ENCODE measurements at regions not wholly inside any gene's neighbourhood (a gene's known extent, or its start where the extent isn't known, plus 50 kb on each side); places are given as distances from the start of the nearest gene placed in this dataset.

DNA sequence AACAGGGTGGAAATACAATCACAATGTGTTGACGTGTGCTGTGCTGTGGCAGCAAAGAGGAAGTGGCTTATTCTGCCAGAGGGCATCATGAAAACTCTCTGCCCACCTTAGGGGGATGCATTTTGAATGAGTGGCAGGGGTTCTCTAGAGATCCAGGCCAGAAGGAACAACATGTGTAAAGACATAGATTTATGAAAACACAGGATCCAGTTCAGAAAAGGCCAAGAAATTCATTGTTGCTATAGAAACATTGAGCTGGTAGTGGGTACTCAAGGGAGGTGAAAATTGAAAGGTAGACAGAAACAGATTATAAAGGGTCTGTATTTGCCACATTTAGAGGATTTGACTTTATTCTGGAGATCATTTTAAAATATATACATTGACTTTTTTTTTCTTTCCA lies 417.7 kb downstream of the ENC1 start:
- no peak for FAIRE-seq
- peaks cover 9 to 11% of the 10 kb centered on the region in 2 experiments for H3K27me3 ChIP-seq (ENCODE audit: control insufficient read depth in 2 of 2, insufficient read depth in 2 of 2, low read length in 2 of 2)
- DNase-seq (ENCODE audit: low read depth, low spot score) = no peak
- dilution Hi-C loops (cut with MboI; ENCODE audit: extremely low pct_ligation_motif_present, low sequenced_read_pairs) = no loop called here
- ChIA-PET CTCF (interaction anchor here (1.1 kb wide), 1 partner anchor 20 kb away, joined by 3 read pairs; no protein-coding TSS in a partner anchor), POLR2A (no interaction called here)
- intact Hi-C loops (cut with micrococcal nuclease) = no loop called here
- TF ChIP-seq JUN (IDR thresholded peaks at IDR 0.05; ENCODE audit: borderline replicate concordance, insufficient read depth, insufficient read length, low read depth) = no peak
- no peak for TF ChIP-seq EZH2 (IDR thresholded peaks at IDR 0.05; ENCODE audit: borderline replicate concordance, low read depth, low read length, severe bottlenecking)
- no peak for TF ChIP-seq FOS (IDR thresholded peaks at IDR 0.05; ENCODE audit: borderline replicate concordance, insufficient read depth, low read length)
- no peak for TF ChIP-seq POLR2AphosphoS5 (IDR thresholded peaks at IDR 0.05; ENCODE audit: insufficient read depth, low read depth, low read length)
- TF ChIP-seq POLR2A (IDR thresholded peaks at IDR 0.05; ENCODE audit: low read depth, low read length) = no peak
- TF ChIP-seq, protein P1, sequence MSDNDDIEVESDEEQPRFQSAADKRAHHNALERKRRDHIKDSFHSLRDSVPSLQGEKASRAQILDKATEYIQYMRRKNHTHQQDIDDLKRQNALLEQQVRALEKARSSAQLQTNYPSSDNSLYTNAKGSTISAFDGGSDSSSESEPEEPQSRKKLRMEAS (IDR thresholded peaks at IDR 0.05; ENCODE audit: insufficient read depth, insufficient read length) = no peak
- TF ChIP-seq GATA2 (IDR thresholded peaks at IDR 0.05; ENCODE audit: insufficient read depth, insufficient read length, low read depth, low read length) = no peak
- TF ChIP-seq, protein P2, sequence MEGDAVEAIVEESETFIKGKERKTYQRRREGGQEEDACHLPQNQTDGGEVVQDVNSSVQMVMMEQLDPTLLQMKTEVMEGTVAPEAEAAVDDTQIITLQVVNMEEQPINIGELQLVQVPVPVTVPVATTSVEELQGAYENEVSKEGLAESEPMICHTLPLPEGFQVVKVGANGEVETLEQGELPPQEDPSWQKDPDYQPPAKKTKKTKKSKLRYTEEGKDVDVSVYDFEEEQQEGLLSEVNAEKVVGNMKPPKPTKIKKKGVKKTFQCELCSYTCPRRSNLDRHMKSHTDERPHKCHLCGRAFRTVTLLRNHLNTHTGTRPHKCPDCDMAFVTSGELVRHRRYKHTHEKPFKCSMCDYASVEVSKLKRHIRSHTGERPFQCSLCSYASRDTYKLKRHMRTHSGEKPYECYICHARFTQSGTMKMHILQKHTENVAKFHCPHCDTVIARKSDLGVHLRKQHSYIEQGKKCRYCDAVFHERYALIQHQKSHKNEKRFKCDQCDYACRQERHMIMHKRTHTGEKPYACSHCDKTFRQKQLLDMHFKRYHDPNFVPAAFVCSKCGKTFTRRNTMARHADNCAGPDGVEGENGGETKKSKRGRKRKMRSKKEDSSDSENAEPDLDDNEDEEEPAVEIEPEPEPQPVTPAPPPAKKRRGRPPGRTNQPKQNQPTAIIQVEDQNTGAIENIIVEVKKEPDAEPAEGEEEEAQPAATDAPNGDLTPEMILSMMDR (IDR thresholded peaks at IDR 0.05; ENCODE audit: extremely low read depth in 1 of 2, insufficient read depth in 1 of 2, low read depth in 1 of 2, low read length in 2 of 2) = no peak
- no peak for TF ChIP-seq MYC (IDR thresholded peaks at IDR 0.05; ENCODE audit: low read depth, low read length)
- no peaks in the 10 kb centered on the region for H3K36me3 ChIP-seq (ENCODE audit: control insufficient read depth in 2 of 2, extremely low read depth in 1 of 2, insufficient read depth in 2 of 2, low read length in 2 of 2)
- H3K9me1 ChIP-seq (replicated peaks; ENCODE audit: control insufficient read depth, extremely low read depth, insufficient read depth, low read length) = no peaks in the 10 kb centered on the region
- H3K4me1 ChIP-seq (ENCODE audit: control insufficient read depth, extremely low read depth, insufficient read depth, low read length) = no peaks in the 10 kb centered on the region
- no peak overlapping the region for H3K27ac ChIP-seq (ENCODE audit: insufficient read depth, low read depth, low read length)
- H3K4me2 ChIP-seq (ENCODE audit: insufficient read depth, low read length) = no peak overlapping the region
- H3K9ac ChIP-seq (replicated peaks; ENCODE audit: extremely low read depth, insufficient read depth, low read length) = no peak overlapping the region
- BruUV-seq (replicated peaks) = no TSS peak
- H2AFZ ChIP-seq (ENCODE audit: low read depth, low read length) = no peak overlapping the region
- no peaks in the 10 kb centered on the region for H3K79me2 ChIP-seq (ENCODE audit: control insufficient read depth, insufficient read depth, low read length)
- H4K20me1 ChIP-seq (replicated peaks; ENCODE audit: control insufficient read depth, extremely low read depth, insufficient read depth, low read length) = no peaks in the 10 kb centered on the region
- H3K4me3 ChIP-seq (replicated peaks in 1 of 3; ENCODE audit: insufficient read depth in 1 of 3, low read depth in 1 of 3, low read length in 3 of 3) = no peak overlapping the region
- no peaks in the 10 kb centered on the region for H3K9me3 ChIP-seq (replicated peaks; ENCODE audit: control insufficient read depth, insufficient read depth, low read length)

Data from endothelial cell of umbilical vein (primary cell).